HCT116 (cell line): ENCODE measurements at regions not wholly inside any gene's neighbourhood (a gene's known extent, or its start where the extent isn't known, plus 50 kb on each side); places are given as distances from the start of the nearest gene placed in this dataset.

Experiments used
- ATF3 ChIP-seq: IDR thresholded peaks from 2 replicates; pipeline ENCODE4 v1.6.1; 2012
- CEBPB ChIP-seq: IDR thresholded peaks from 2 replicates; pipeline ENCODE4 v1.6.1; 2012; ENCODE audit warnings: low read depth
- CTCF ChIP-seq, 3 experiments: fragments of 200-600 bp in 1 of 3; sonication (generic) in 1 of 3; IDR thresholded peaks in 2 of 3; conservative IDR thresholded peaks in 1 of 3; 2 replicates each; pipeline ENCODE4 v1.5.1; 2012 to 2017; ENCODE audit warnings: low read depth in 2 of 3, low read length in 2 of 3, antibody characterized with exemption in 1 of 3, borderline replicate concordance in 1 of 3, control low read depth in 1 of 3, mild to moderate bottlenecking in 1 of 3, mixed read lengths in 1 of 3, mixed run types in 1 of 3, moderate library complexity in 1 of 3; ENCODE audit not compliant: insufficient read depth in 1 of 3
- EZH2 ChIP-seq: fragments of 200-600 bp; sonication (generic); IDR thresholded peaks from 2 replicates; pipeline ENCODE4 v1.6.1; 2017; ENCODE audit warnings: antibody characterized with exemption, mixed run types
- EZH2phosphoT487 ChIP-seq: fragments of 200-600 bp; IDR thresholded peaks from 2 replicates; pipeline ENCODE4 v1.6.1; 2018; ENCODE audit warnings: antibody characterized with exemption, borderline replicate concordance
- JUND ChIP-seq: IDR thresholded peaks from 2 replicates; pipeline ENCODE4 v1.6.1; 2012
- POLR2A ChIP-seq: IDR thresholded peaks from 2 replicates; pipeline ENCODE4 v1.7.0; 2011; ENCODE audit warnings: borderline replicate concordance; ENCODE audit not compliant: insufficient read depth, insufficient read length; ENCODE audit errors: extremely low read depth
- POLR2AphosphoS5 ChIP-seq: IDR thresholded peaks from 2 replicates; pipeline ENCODE4 v1.6.1; 2011; ENCODE audit warnings: mild to moderate bottlenecking, low read depth, low read length, moderate library complexity
- RAD21 ChIP-seq: IDR thresholded peaks from 2 replicates; pipeline ENCODE4 v1.6.1; 2012; ENCODE audit warnings: low read depth, mild to moderate bottlenecking
- REST ChIP-seq: IDR thresholded peaks from 2 replicates; pipeline ENCODE4 v1.6.1; 2012; ENCODE audit warnings: low read depth
- SP1 ChIP-seq: IDR thresholded peaks from 2 replicates; pipeline ENCODE4 v1.6.1; 2012; ENCODE audit warnings: low read depth
- SRF ChIP-seq: IDR thresholded peaks from 2 replicates; pipeline ENCODE4 v1.6.1; 2012; ENCODE audit warnings: low read depth
- YY1 ChIP-seq: IDR thresholded peaks from 2 replicates; pipeline ENCODE4 v1.6.1; 2011; ENCODE audit warnings: low read length, low read depth, moderate library complexity, mild to moderate bottlenecking; ENCODE audit not compliant: insufficient replicate concordance; ENCODE audit errors: extremely low read depth
- ZNF274 ChIP-seq: fragments of 200-500 bp; sonication (Bioruptor generic); IDR thresholded peaks from 2 replicates; pipeline ENCODE4 v1.6.1; 2014; ENCODE audit warnings: mild to moderate bottlenecking, low read depth, low read length, inconsistent platforms

GRCh38 chr2:77778917-77779316, 256.7 kb upstream of the LRRTM4 start:
- no peak for TF ChIP-seq CTCF (IDR thresholded peaks at IDR 0.05 in 2 of 3, conservative IDR thresholded peaks at IDR 0.05 in 1 of 3; ENCODE audit: borderline replicate concordance in 1 of 3, insufficient read depth in 1 of 3, low read depth in 2 of 3, low read length in 2 of 3)
- no peak for TF ChIP-seq SP1
- TF ChIP-seq CEBPB, result no peak
- TF ChIP-seq EZH2phosphoT487, result no peak
- no peak for TF ChIP-seq REST
- TF ChIP-seq EZH2, result no peak
- no peak for TF ChIP-seq SRF
- no peak for TF ChIP-seq YY1
- TF ChIP-seq POLR2A, result no peak
- TF ChIP-seq JUND, result no peak
- no peak for TF ChIP-seq POLR2AphosphoS5
- no peak for TF ChIP-seq ATF3
- TF ChIP-seq ZNF274, result no peak
- TF ChIP-seq RAD21, result no peak
